GM23338 (cell line): ENCODE measurements at regions not wholly inside any gene's neighbourhood (a gene's known extent, or its start where the extent isn't known, plus 50 kb on each side); places are given as distances from the start of the nearest gene placed in this dataset.

Experiments
- ATAC-seq: fragments of 200-7000 bp; cut with Tn5 transposase; 3 replicates; pipeline ENCODE4 v1.9.1; 2020
- DNase-seq: peaks from one replicate; pipeline ENCODE4 v3.0.0-alpha.2; 2015; ENCODE audit warnings: low spot score
- H2AFZ ChIP-seq: fragments of 200-600 bp; sonication (generic); 2 replicates; pipeline ENCODE4 v1.8.0; 2016; ENCODE audit warnings: antibody characterized with exemption, mild to moderate bottlenecking, moderate library complexity
- H3F3A ChIP-seq: fragments of 200-600 bp; sonication (generic); replicated peaks from 2 replicates; pipeline ENCODE4 v1.8.0; 2017; ENCODE audit warnings: antibody characterized with exemption, mixed run types, low read depth
- H3K27ac ChIP-seq: fragments of 200-600 bp; sonication (generic); 2 replicates; pipeline ENCODE4 v1.6.1; 2016; ENCODE audit warnings: low read depth
- H3K27me3 ChIP-seq: fragments of 200-600 bp; sonication (generic); 2 replicates; pipeline ENCODE4 v1.8.0; 2016; ENCODE audit warnings: mild to moderate bottlenecking, mixed run types, moderate library complexity; ENCODE audit not compliant: insufficient read depth
- H3K36me3 ChIP-seq: fragments of 200-600 bp; sonication (generic); 2 replicates; pipeline ENCODE4 v1.8.0; 2016; ENCODE audit warnings: mild to moderate bottlenecking; ENCODE audit not compliant: insufficient read depth
- H3K4me1 ChIP-seq: fragments of 200-600 bp; sonication (generic); 2 replicates; pipeline ENCODE4 v1.8.0; 2016; ENCODE audit warnings: mild to moderate bottlenecking, moderate library complexity; ENCODE audit not compliant: insufficient read depth
- H3K4me2 ChIP-seq: fragments of 200-600 bp; sonication (generic); 2 replicates; pipeline ENCODE4 v1.7.1; 2017; ENCODE audit warnings: mixed run types
- H3K4me3 ChIP-seq: fragments of 200-600 bp; sonication (generic); 2 replicates; pipeline ENCODE4 v1.6.1; 2016; ENCODE audit warnings: mixed run types
- H3K79me2 ChIP-seq: fragments of 200-600 bp; sonication (generic); replicated peaks from 2 replicates; pipeline ENCODE4 v1.8.0; 2017; ENCODE audit warnings: mild to moderate bottlenecking; ENCODE audit not compliant: insufficient read depth
- H3K9me2 ChIP-seq: fragments of 200-600 bp; sonication (generic); 2 replicates; pipeline ENCODE4 v1.8.0; 2017; ENCODE audit not compliant: insufficient read depth
- H4K20me1 ChIP-seq: fragments of 200-600 bp; sonication (generic); replicated peaks from 2 replicates; pipeline ENCODE4 v1.8.0; 2017; ENCODE audit warnings: mild to moderate bottlenecking; ENCODE audit not compliant: insufficient read depth
- H3K27ac Mint-ChIP-seq: 2 replicates; pipeline ENCODE4 v1.8.0; 2020; ENCODE audit warnings: inconsistent platforms, mild to moderate bottlenecking, moderate library complexity, mixed read lengths
- H3K27me3 Mint-ChIP-seq: 3 replicates; pipeline ENCODE4 v1.8.0; 2022; ENCODE audit warnings: low read depth, mild to moderate bottlenecking, moderate library complexity, mixed read lengths, inconsistent platforms; ENCODE audit not compliant: insufficient read depth, poor library complexity
- H3K36me3 Mint-ChIP-seq: 3 replicates; pipeline ENCODE4 v1.8.0; 2021; ENCODE audit warnings: low read depth, mild to moderate bottlenecking, inconsistent platforms, moderate library complexity, mixed read lengths
- H3K4me1 Mint-ChIP-seq: 3 replicates; pipeline ENCODE4 v1.8.0; 2020; ENCODE audit warnings: mild to moderate bottlenecking, inconsistent platforms, mixed read lengths
- H3K4me3 Mint-ChIP-seq: 3 replicates; pipeline ENCODE4 v1.8.0; 2021; ENCODE audit warnings: moderate library complexity, mild to moderate bottlenecking, inconsistent platforms, mixed read lengths
- H3K9me3 Mint-ChIP-seq: 3 replicates; pipeline ENCODE4 v1.8.0; 2020; ENCODE audit warnings: moderate library complexity, mild to moderate bottlenecking, inconsistent platforms, mixed read lengths
- CREB1 ChIP-seq: fragments of 250-450 bp; sonication (Bioruptor Pico); IDR thresholded peaks from 2 replicates; pipeline ENCODE4 v1.5.0; 2020; ENCODE audit warnings: low read depth, mild to moderate bottlenecking, moderate library complexity
- CTCF ChIP-seq, 2 experiments: fragments of 200-600 bp in 1 of 2; sonication (generic) in 1 of 2; conservative IDR thresholded peaks; 2 replicates each; pipeline versions ENCODE4 v1.5.1 to v1.6.1; 2016 to 2017; ENCODE audit warnings: antibody characterized with exemption in 2 of 2, low read depth in 2 of 2, mild to moderate bottlenecking in 2 of 2, moderate library complexity in 1 of 2
- EZH2 ChIP-seq: fragments of 200-600 bp; sonication (generic); IDR thresholded peaks from one replicate; pipeline ENCODE4 v1.8.0; 2017; ENCODE audit warnings: antibody characterized with exemption, mild to moderate bottlenecking, low read depth; ENCODE audit not compliant: unreplicated experiment
- JUNB ChIP-seq: IDR thresholded peaks from one replicate; pipeline ENCODE4 v1.6.1; 2016; ENCODE audit warnings: antibody characterized with exemption; ENCODE audit not compliant: unreplicated experiment
- NANOG ChIP-seq: IDR thresholded peaks from 2 replicates; pipeline ENCODE4 v1.6.1; 2016; ENCODE audit warnings: antibody characterized with exemption, borderline replicate concordance
- REST ChIP-seq: IDR thresholded peaks from one replicate; pipeline ENCODE4 v1.6.1; 2018; ENCODE audit warnings: antibody characterized with exemption; ENCODE audit not compliant: unreplicated experiment
- ZNF114 ChIP-seq: fragments of 250-450 bp; sonication (Bioruptor Pico); IDR thresholded peaks from 2 replicates; pipeline ENCODE4 v1.5.0; 2020; ENCODE audit warnings: mild to moderate bottlenecking, moderate library complexity
- ZNF462 ChIP-seq: fragments of 250-450 bp; sonication (Bioruptor Pico); IDR thresholded peaks from 2 replicates; pipeline ENCODE4 v1.5.0; 2020; ENCODE audit warnings: mild to moderate bottlenecking, moderate library complexity

GRCh38 chr6:71199736-71200135 lies 88.9 kb upstream of the OGFRL1 start (continued):
- TF ChIP-seq ZNF462 (CRISPR knock-in tag) (no peak), CREB1 (no peak), EZH2 (no peak), NANOG (no peak)

- H3K9me3 Mint-ChIP-seq = no peaks in the 10 kb centered on the region; the same call in 2 of the 3 replicates
- no peak overlapping the region; the same call in 1 of the 2 replicates for H2AFZ ChIP-seq
- TF ChIP-seq EZH2 = no peak
- no peak for TF ChIP-seq CREB1
- no peak for TF ChIP-seq CTCF (conservative IDR thresholded peaks at IDR 0.05; ENCODE audit: low read depth in 2 of 2)
- no peak for TF ChIP-seq JUNB
- TF ChIP-seq REST = no peak
- TF ChIP-seq ZNF114 = no peak
Observed at GRCh38 chr6:71203206-71203605, 85.4 kb upstream of the OGFRL1 start.

More at GRCh38 chr6:71203206-71203605, 85.4 kb upstream of the OGFRL1 start:
- Mint-ChIP-seq H3K27me3 (no peaks in the 10 kb centered on the region), H3K27ac (no peak overlapping the region), H3K4me3 (no peak overlapping the region), H3K36me3 (no peaks in the 10 kb centered on the region), H3K4me1 (peaks cover 2% of the 10 kb centered on the region; the same call in 1 of the 3 replicates)
- Histone ChIP-seq H3K4me2 (no peak overlapping the region), H3K4me3 (no peak overlapping the region), H3K36me3 (no peaks in the 10 kb centered on the region), H3K4me1 (no peaks in the 10 kb centered on the region), H3K27ac (no peak overlapping the region), H3K27me3 (no peaks in the 10 kb centered on the region), H4K20me1 (no peaks in the 10 kb centered on the region), H3K79me2 (no peaks in the 10 kb centered on the region), H3F3A (no peaks in the 10 kb centered on the region), H3K9me2 (no peaks in the 10 kb centered on the region; the same call in 1 of the 2 replicates)
- no peak for DNase-seq
- no peak for ATAC-seq
